Muscle of back (tissue), 3 donors: ENCODE measurements at regions not wholly inside any gene's neighbourhood (a gene's known extent, or its start where the extent isn't known, plus 50 kb on each side); places are given as distances from the start of the nearest gene placed in this dataset.

Experiments
- DNase-seq, 3 donors: peaks; one replicate each; pipeline versions ENCODE4 v3.0.0 to v3.0.0-alpha.2; 2013

- peak in 2 of 3 donors; percentile 26 to 33 for DNase-seq
Measured at GRCh38 chr9:108722396-108722795, 133.4 kb downstream of the ACTL7B start.

DNA sequence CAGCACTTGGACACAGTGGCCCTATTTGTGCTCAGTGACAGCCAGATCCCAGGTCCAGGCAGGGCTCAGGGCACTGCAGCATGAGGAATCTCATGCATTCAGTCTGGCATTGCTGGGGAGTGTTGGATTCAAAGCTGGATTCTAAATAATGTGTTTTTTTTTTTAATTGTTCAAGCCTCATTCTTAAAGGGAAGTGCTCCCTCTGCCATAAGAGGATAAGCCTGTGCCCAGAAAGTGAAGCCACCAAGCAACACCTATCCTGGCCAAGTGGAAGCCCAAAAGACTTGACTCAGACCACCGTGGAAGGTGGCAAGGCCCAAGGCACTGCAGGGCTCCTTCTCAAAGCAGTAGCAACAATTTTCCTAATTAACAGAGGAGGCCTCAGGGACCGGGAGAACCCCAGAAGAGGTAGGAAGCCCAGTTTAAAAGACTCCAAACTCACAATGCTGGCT lies 135.6 kb downstream of the ACTL7B start:
- no peak for DNase-seq

DNA sequence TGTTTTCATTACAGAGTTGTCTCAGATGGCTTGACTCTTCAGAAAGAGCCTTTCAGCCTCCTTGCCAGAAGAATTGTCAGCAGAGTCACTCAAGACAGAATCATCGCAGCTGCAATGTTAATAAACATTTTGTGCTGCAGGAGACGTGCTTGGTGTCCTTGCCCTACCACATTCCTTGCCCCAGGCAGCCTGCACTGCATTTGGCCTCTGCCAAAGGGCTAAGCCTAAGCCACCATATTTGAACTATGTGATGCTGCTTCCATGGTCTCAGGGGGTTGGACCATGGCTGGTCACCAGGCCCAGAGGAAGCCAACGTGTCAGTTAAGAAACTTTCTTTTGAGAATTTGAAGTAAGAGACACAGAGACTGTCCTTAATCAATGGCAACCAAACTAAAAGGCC lies 145.4 kb downstream of the ACTL7B start:
- DNase-seq = no peak

DNA sequence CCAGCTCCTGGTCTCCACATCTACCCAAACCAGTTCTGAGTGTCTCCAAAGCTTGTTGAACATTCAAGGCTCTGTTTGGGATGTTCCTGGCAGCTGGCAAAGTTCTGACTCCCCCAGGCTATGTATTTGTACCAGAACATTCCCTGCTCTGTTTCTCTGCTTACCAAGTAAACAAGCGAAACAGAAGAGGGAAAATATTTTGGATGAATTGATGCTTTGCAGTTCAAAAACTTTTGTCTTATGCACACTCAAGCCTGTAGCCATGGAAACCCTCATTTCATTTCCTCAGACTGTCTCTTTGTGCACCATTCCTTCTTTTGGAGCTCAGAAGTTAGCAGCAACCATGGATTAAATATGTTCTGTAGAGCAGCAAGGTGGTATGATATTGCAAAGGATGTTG lies 145.8 kb downstream of the ACTL7B start:
- DNase-seq = no peak

DNA sequence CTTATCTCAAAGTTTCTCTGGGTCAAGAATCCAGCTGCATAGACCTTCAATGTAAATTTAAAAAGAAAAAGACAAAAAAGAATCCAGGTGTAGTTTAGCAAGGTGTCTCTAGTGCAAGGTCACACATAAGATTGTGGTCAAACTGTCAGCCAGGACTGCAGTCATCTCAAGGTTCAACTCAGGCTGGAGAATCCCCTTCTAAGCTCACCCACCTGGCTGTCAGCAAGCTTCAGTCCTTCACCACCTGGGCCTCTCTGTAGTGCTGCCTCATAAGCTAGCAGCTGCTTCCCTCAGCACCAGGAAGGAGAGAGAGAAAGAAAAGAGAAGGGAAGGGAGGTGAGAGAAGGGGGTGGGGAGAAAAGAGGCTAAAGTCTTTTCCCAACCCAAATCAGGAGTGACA lies 146.7 kb downstream of the ACTL7B start:
- no peak for DNase-seq

DNA sequence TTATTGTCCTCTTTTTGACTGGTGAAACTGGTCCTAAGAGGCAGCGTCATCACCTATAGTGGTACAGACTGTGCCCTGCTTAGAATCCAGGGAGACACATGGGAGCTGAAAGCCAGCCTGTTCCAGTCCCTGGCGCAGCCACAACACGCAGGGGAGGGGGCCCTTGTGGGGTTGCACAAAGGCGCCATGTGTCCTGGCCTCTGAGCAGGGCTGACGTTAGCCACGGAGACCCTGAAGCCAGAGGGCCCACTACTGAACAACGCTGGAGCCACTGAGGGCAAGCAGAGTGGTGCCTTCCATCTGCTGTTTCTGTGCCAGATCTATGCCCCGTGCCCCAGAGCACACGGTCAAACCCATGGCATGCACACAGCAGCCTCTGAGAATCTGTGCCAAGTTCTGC lies 147.3 kb downstream of the ACTL7B start:
- DNase-seq = no peak

DNA sequence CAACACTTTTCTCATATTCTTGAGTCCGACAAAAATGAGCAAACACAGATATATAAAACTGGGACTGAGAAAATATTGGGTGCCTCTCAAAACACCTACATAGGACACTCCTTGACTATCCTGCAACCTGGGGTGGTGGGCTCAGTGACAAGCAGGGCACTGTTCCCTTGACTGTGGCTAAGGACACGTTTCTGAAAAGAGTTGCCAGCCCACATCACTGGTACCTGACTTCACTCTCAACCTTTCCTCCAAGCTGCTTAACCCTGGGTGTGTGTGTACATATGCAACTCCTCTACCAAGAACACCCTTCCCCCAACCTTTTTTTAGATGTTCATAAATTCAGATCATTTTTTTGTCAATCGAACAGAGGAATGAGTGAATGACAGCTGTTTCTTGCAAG lies 148.7 kb downstream of the ACTL7B start:
- no peak for DNase-seq

GRCh38 chr9:108704156-108704852 lies 151.5 kb downstream of the ACTL7B start:
- no peak for DNase-seq

DNA sequence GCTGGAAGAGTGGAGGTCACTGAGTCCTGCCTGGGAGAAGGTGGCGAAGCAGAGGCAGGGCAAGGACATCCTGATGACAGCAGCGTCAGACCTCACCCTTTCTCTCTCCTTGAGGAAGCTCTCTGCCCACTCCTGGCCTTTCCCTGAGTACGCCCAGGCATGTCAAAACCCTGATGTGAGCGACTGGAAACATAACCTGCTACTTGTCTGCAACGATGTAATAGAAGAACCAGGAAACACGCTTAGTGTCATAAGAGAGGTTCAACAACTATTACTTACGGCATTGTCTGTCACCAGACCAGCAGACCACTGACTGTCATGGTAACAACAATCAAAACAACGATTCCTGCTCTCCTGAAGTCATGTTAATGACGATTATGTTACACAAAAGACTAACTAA lies 152.4 kb downstream of the ACTL7B start:
- DNase-seq = peak in 1 of 3 donors; percentile 28

DNA sequence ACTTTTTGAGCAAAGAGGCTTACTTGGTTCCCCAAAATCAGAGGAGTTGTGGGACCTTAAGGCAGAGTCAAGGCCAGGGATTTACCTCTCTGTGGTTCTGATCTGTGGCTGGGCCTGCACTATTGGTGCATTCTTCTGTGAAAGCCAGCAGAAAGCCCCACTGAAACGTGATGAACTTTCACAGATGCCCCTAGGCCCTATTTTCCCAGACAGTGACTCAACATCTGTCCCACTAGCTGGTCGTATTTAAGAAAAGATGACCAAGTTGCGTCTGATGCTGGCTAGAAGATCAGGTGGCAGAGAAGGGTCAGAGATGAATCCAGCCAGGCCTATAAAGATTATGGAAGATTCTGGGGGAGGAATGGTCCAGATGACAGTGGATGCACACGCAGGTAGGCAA lies 153.1 kb downstream of the ACTL7B start:
- no peak for DNase-seq

DNA sequence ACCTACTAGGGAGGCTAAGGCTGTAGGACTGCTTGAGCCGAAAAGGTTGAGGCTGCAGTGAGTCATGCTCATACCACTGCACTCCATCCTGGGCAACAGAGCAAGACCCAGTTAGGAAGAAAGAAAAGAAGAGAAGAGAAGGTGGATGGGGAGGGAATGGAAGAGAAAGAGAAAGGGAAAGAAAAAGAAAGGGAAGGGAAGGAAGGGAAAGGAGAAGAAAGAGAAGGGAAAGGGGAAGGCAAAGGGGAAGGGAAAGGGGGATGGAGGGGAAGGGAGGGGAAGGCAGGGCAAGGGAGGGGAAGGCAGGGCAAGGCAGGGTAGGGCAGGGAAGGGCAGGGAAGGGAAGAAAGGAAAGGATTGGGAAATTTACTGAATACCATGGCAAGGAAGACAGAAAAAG lies 157.0 kb downstream of the ACTL7B start:
- no peak for DNase-seq

GRCh38 chr9:108698231-108698630 lies 157.6 kb downstream of the ACTL7B start:
- no peak for DNase-seq

- no peak for DNase-seq
Measured at GRCh38 chr9:108696156-108696555, 159.6 kb downstream of the ACTL7B start.

GRCh38 chr9:108694170-108694569 lies 161.6 kb downstream of the ACTL7B start:
- no peak for DNase-seq

GRCh38 chr9:108691614-108692013 lies 164.2 kb downstream of the ACTL7B start:
- DNase-seq = no peak

DNA sequence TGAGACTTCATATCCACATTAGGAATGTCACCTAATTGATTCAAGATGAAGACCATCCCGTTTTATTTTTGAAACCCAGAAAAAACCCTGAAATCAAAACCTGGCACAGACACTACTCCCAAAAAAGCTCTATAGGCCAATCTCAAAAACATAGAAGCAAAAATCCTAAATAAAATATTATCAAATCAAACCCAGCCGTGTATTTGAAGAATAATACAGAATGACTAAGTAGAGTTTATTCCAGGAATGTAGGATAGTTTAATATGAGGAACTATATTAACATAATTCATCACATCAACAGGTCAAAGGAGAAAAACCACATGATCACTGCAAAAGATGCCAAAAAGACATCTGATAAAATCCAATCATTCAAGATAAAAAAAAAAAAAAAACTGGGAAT lies 167.1 kb downstream of the ACTL7B start:
- DNase-seq = peak in 1 of 3 donors; percentile 54

DNA sequence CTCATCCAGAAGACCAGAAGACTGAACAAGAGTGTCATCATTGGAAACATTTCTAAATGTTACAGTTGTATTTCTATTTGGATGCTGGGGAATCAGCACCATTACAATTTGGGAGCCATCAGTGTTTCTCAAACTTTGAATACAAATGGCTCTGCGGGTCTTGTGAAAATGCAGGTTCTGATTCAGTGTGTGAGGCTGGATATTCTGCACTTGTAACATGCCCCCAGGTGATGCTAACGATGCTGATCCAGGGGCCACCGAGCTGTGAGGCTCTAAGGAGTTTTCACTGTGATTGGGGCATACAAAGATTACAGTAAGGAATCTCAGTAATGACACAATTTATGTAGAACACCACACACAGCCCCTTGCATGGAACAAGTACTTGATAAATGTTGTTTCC lies 167.7 kb downstream of the ACTL7B start:
- no peak for DNase-seq

DNA sequence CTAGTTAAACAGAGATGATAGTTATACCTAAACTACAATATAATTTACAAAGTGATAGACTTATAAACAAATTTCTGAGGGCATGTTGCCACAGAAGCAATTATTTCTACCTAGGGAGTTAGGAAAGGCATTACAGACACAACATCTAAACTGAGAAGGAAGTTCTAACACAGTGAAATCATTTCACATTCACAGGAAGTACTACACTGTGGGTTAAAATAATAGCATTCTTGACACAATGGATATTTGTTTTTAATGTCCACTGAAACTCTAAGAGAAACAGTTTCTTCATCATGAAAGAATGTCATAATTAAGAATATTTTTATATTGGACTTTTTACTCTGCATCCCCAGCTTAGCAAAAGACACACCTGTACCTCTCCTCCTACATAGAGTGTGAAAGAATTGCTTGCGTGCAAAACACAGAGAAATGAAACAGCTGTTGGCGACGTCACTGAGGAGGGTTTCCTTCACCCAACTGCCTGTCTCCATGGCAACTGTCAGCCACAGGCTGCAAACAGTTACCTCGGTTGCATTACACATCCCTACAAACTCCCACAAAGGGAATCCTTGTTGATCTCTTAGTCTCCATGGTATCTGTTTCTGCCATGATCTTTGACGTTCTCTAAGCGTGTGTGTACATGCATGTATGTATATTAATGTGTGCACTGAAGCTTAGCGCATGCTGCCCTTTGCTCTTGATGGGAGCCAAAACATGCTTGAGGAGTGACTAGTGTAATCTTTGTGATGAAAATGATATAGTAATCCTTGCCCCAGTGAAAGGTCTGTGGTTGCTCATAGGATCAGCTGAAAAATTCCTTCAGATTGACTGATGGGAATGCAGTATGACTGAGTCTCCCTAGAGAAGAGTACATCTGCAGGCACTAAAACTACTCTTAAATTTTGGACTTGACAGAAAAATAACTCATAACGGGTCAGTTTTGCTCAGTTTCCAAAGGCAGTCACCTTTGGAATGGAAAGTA lies 168.5 kb downstream of the ACTL7B start:
- DNase-seq = peak; percentile 46 to 83 (median 71)

- no peak for DNase-seq
Measured at GRCh38 chr9:108684288-108685025, 171.3 kb downstream of the ACTL7B start.

GRCh38 chr9:108683245-108683644 lies 172.5 kb downstream of the ACTL7B start:
- no peak for DNase-seq

DNA sequence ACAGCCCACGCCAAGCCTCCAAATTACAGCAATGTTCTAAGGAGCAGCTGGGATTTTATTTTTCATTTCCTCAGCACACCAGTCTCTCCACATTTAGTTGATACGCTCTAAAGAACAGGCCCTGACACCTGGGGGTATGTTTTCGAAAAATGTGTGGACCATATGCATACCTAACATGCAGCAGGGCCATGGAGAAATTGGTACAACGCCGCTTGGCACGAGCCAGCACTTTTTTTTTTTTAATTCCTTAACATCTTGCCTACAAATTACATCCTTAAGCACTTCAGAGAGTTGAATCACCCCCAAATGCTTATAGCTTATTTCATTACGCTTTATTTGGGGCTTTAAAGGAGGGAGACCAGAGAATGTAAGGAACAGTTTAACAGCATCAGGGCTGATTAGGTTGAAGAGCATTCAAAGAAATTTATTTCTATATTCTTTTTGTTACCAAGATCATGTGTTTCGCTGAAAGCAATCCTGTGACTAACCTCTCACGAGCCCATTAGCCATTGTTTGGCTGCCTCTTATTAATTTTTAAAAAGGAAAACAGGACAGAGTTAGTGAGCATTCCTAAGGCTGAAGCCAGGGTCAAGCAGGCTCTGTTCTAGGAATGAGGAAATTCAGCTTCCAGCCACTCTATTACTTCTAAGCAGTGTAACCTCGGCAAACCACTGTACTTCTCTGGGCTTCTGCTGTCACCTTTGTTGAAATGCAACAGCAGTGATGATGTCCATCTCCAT lies 173.8 kb downstream of the ACTL7B start:
- no peak for DNase-seq

- no peak for DNase-seq
Measured at GRCh38 chr9:108680946-108681345, 174.8 kb downstream of the ACTL7B start.
